ENCODE measurements at regions not wholly inside any gene's neighbourhood (a gene's known extent, or its start where the extent isn't known, plus 50 kb on each side); places are given as distances from the start of the nearest gene placed in this dataset.

DNA sequence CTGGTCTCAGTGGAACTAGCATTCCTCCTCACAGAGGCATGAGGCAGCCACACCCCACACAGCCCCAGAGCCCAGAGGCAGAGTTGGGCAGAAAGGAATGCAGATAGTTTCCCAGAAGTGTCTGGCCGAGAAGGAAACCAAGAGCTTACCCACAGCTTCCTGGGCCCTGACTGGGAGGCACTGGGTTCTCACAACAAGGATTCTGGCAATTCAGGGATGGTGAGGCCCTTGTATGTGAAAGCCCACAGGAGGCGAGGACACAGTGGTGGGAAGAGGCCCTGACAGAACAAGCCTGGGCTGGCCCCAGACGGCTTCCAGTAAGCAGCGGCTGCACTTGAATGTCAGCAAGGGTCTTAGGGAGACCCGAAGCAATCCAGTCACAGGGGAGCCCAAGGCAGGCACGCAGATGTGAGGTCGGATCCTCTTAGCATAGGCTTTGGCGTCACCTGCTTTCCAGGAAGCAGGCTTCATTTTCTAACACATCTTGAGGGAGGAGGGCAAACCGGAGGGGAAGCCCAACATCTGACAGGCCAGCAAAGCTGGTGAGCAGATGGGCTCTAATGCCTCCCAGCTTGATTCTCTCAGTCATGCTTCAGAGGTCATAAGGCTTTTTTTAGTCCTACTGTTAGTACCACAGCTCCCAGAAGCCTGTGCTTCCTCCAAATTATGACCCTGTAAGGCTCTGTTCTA is 78.3 kb upstream of the AKIP1 start:
- TF ChIP-seq GATA3 (IDR thresholded peaks at IDR 0.05; ENCODE audit: low read depth, low read length) (no peak), GATA2 (IDR thresholded peaks at IDR 0.05; ENCODE audit: low read depth, low read length) (no peak)

DNA sequence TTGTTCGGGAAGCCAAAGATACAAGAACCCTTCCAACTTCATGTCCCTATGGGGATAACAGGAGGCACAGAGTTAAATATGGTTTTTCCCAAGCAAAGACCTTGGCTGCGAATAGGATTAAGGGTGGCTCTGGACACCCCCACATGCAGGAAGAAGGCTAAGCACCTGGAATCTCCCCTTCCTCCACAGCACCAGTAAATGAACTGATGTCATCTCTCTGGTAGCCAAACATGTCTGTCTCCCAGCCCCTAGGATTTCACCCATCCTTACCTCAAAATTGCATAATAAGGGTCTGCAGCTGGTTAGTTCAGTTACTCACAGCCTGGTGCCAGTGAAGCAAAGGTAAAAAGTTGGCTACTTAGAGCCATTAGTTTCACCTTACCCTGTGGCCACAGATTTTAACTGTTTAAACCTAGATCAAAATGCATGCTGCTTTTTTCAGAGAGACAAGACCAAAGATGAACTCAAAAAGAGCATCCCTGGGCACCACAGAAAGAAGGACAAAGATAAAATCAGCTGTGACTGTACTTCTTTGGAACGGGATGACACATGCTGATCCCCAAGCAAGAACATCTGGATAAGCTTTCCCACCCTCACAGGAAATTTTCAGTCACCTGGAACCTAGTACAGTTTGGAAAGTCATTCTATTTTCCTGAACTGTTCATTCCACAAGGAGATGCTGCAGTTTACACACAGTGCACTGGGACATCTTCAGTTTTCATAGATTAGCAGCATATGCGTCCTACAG is 77.2 kb upstream of the AKIP1 start:
- TF ChIP-seq GATA2 (IDR thresholded peaks at IDR 0.05; ENCODE audit: low read depth, low read length): 0 out of 2 replicates have a peak, but pooled peaks have one; percentile 27
- TF ChIP-seq GATA3 (IDR thresholded peaks at IDR 0.05; ENCODE audit: low read depth, low read length): no peak

DNA sequence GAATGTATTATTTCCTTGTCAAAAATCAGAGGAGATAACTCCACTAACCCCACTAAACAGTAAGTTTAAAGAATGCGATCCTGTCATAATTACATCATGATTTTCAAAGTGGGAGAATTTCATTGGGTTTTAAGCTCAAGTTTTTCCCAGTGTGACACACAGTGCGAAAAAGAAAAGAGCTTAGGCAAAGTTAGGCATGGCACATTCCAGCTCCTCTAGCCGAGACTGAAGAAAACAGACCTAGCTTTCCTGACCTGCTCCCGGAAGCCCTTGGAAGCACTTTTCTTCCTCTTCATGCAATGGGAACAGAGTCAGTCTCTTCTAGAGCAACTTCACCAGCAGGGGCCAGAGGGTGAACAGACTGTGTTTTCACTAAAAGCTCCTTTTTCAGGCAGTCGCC is 76.6 kb upstream of the AKIP1 start:
- TF ChIP-seq GATA3 (IDR thresholded peaks at IDR 0.05; ENCODE audit: low read depth, low read length) (no peak), GATA2 (IDR thresholded peaks at IDR 0.05; ENCODE audit: low read depth, low read length) (no peak)

DNA sequence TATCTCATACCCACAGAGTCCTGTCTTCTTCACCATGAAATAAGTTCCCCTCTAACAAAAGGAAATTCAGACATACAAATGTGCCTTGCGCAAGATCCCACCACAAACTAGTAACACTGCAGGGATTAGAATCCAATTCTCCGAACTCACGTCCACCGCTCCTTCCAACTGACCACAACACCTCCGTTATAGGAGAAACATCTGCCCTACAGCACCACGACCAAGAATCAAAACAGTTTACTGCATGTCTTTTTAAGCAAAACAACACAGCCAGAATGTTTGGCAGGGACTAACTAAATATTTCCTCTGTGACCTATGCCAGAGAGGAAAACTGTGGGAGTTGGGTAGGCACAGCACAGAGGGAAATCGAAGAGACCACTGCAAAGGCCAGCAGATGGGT is 72.7 kb upstream of the AKIP1 start:
- no peak for TF ChIP-seq GATA3 (IDR thresholded peaks at IDR 0.05; ENCODE audit: low read depth, low read length)
- no peak for TF ChIP-seq GATA2 (IDR thresholded peaks at IDR 0.05; ENCODE audit: low read depth, low read length)

DNA sequence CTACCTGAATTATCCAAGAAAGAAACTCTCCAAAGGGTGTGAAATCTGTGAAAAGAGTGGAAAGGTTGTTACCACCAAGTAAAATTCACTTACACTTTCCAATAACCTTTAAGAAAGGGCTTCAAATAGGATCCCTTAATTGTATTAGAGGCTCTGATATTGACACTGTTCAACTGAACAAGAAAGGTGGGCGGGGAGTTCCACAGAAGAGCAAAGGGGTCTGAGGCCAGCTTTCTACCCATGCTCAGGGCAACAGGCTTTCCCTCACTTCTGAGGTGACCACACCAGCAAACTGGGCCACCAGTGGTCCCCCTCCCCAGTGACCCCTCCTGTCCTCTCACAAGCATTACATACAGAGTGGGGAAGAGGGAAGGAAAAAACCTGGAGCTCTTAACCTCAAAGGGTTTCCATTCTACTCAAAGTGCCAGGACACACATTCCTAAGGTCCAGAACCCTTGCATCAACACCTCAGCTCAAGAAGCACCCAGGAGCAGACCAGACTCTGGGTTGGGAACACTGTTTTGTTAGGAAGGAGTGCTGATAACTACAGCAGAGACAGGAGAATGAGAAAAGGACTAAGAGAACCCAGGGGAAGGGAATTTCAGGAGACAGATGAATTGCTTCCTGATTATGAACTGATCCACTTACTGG is 71.6 kb upstream of the AKIP1 start:
- TF ChIP-seq GATA2 (IDR thresholded peaks at IDR 0.05; ENCODE audit: low read depth, low read length) (no peak), GATA3 (IDR thresholded peaks at IDR 0.05; ENCODE audit: low read depth, low read length) (no peak)

DNA sequence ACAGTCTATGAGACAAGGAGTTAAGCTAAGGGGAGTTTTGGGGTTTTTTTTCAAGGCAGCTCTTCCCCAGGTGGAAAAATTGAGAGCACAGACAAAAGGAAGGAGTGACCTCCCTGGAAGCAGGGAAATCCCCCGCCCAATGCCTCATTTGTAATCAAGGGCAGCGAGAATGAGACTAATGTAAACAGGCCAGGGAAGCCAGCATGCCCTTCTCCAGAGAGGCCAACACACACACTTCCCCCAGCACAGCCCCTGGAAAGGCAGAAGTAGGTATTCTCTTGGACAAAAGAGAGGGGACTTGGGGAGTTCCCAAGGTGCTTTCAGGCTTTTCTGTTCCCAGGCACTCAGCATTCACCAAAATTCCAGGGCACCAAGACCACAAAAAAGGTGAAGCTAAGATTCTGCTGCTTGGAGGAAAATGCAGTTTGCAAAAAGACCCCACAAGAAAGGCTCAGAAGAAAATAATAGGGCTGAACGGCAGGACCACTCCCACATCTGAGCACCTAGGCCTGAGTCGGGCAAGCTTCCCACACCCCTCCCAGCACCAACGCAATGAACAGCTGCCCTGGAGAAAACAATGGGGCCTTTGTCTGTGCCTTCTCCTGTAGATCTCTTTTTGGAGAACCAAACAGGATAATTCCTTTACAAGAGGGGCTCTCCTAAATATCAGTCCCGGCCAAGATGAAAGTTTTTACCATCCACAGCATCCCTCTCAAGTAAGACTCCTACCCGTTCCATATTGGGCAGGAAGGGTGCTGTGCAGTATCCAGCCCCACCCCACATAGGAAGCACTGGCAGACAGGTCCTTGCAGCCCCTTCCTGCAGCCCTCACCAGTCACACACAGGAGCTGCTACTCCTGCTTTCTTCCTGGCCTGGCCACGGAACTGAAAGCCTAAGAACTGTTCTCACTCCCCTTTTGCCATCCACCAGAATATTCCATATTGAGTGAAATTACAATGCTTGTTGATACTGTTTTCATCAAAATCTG is 70.7 kb upstream of the AKIP1 start:
- TF ChIP-seq GATA2 (IDR thresholded peaks at IDR 0.05; ENCODE audit: low read depth, low read length) (no peak), GATA3 (IDR thresholded peaks at IDR 0.05; ENCODE audit: low read depth, low read length) (no peak)

DNA sequence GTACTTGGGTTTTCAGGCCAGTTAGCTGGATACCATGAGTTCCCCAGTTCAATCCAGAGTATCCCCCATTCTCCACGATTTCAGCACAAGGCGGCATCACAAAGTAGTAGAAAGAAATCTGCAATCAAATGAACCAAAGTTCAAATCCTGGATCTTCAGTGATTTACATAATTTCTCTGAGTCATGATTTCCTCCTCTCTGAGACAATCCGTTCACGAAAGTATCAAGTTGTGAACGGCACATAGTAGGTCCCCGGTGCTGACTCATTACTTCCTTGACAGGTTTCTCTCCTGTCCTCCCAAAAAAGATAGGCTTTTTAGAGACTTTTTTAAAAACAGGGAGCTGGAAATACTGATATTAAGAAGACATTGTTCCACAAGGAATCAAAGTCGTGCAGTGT is 69.1 kb upstream of the AKIP1 start:
- TF ChIP-seq GATA3 (IDR thresholded peaks at IDR 0.05; ENCODE audit: low read depth, low read length): no peak
- no peak for TF ChIP-seq GATA2 (IDR thresholded peaks at IDR 0.05; ENCODE audit: low read depth, low read length)

DNA sequence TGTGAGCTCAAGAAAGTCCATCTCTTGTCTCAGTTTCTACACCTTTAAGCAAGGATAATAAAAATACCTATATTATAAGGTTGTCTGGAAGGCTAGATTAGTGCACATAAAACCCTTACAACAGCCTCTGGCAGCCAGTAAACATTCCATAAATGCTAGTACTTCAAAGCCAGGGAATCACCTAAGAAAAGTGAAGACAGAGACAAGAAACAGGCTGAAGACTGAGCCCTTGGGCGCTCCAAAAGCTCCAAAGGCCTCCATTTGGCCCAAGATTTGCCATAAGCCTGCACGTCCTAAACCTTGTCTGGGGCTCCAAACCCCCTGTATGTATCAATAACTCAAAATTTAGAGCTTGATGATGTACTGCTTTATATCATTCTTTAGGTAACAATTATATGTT is 52.2 kb upstream of the AKIP1 start:
- TF ChIP-seq GATA2 (IDR thresholded peaks at IDR 0.05; ENCODE audit: low read depth, low read length): no peak
- TF ChIP-seq GATA3 (IDR thresholded peaks at IDR 0.05; ENCODE audit: low read depth, low read length): no peak

Measured in SH-SY5Y (cell line).